Natural killer cell (primary cell): ENCODE measurements at regions not wholly inside any gene's neighbourhood (a gene's known extent, or its start where the extent isn't known, plus 50 kb on each side); places are given as distances from the start of the nearest gene placed in this dataset.

Source experiments
- ATAC-seq, 3 donors: fragments of 150-1000 bp in 2 of 3; fragments of 200-7000 bp in 1 of 3; cut with Tn5 transposase; 1 replicate in 1 of 3; 2 replicates in 2 of 3; pipeline ENCODE4 v1.10.0; 2021; ENCODE audit warnings: mild to moderate bottlenecking in 2 of 3, moderate library complexity in 2 of 3
- DNase-seq, 2 donors: peaks; one replicate each; pipeline versions ENCODE4 v3.0.0 to v3.0.0-alpha.2; 2013 to 2021; ENCODE audit warnings: mixed read lengths in 1 of 2
- H3K27ac ChIP-seq: one replicate; pipeline ENCODE4 v1.5.1; 2013; ENCODE audit warnings: mild to moderate bottlenecking, low read length
- H3K27me3 ChIP-seq: one replicate; pipeline ENCODE4 v1.6.1; 2013; ENCODE audit warnings: low read length; ENCODE audit not compliant: control insufficient read depth, insufficient read depth
- H3K36me3 ChIP-seq: one replicate; pipeline ENCODE4 v1.6.1; 2013; ENCODE audit warnings: low read length; ENCODE audit not compliant: control insufficient read depth, insufficient read depth
- H3K4me1 ChIP-seq: one replicate; pipeline ENCODE4 v1.6.1; 2013; ENCODE audit warnings: low read length; ENCODE audit not compliant: control insufficient read depth, insufficient read depth
- H3K4me3 ChIP-seq: one replicate; pipeline ENCODE4 v1.5.1; 2013; ENCODE audit warnings: low read length
- H3K9me3 ChIP-seq: one replicate; pipeline ENCODE4 v1.6.1; 2013; ENCODE audit warnings: low read length; ENCODE audit not compliant: control insufficient read depth, insufficient read depth
- H3K27ac Mint-ChIP-seq, 2 donors: one replicate each; pipeline ENCODE4 v1.8.0; 2022; ENCODE audit warnings: mild to moderate bottlenecking in 2 of 2, mixed read lengths in 2 of 2, moderate library complexity in 1 of 2
- H3K27me3 Mint-ChIP-seq, 2 donors: one replicate each; pipeline ENCODE4 v1.8.0; 2022; ENCODE audit warnings: low read depth in 2 of 2, mixed read lengths in 2 of 2
- H3K36me3 Mint-ChIP-seq: one replicate; pipeline ENCODE4 v1.8.0; 2022; ENCODE audit warnings: mixed read lengths
- H3K4me1 Mint-ChIP-seq, 2 donors: one replicate each; pipeline ENCODE4 v1.8.0; 2022; ENCODE audit warnings: mixed read lengths in 2 of 2
- H3K4me3 Mint-ChIP-seq: one replicate; pipeline ENCODE4 v1.8.0; 2022; ENCODE audit warnings: mild to moderate bottlenecking, moderate library complexity, mixed read lengths
- H3K9me3 Mint-ChIP-seq, 2 donors: one replicate each; pipeline ENCODE4 v1.8.0; 2022; ENCODE audit warnings: mixed read lengths in 2 of 2
- WGBS: methylation state at CpG from one replicate; pipeline ENCODE4 v1.1.7; 2013; ENCODE audit warnings: missing lambda C conversion rate; ENCODE audit not compliant: insufficient coverage; 5-methylcytosine and 5-hydroxymethylcytosine counted together
- intact Hi-C: fragments of 100-400 bp; cut with micrococcal nuclease; formaldehyde crosslinking; loops from one replicate; pipeline ENCODE4 v1.14.2; 2022
- TF ChIP-seq, protein P1 (sequence below): fragments of 200-600 bp; IDR thresholded peaks from one replicate; pipeline ENCODE4 v1.8.0; 2022; ENCODE audit warnings: antibody characterized with exemption

DNA sequence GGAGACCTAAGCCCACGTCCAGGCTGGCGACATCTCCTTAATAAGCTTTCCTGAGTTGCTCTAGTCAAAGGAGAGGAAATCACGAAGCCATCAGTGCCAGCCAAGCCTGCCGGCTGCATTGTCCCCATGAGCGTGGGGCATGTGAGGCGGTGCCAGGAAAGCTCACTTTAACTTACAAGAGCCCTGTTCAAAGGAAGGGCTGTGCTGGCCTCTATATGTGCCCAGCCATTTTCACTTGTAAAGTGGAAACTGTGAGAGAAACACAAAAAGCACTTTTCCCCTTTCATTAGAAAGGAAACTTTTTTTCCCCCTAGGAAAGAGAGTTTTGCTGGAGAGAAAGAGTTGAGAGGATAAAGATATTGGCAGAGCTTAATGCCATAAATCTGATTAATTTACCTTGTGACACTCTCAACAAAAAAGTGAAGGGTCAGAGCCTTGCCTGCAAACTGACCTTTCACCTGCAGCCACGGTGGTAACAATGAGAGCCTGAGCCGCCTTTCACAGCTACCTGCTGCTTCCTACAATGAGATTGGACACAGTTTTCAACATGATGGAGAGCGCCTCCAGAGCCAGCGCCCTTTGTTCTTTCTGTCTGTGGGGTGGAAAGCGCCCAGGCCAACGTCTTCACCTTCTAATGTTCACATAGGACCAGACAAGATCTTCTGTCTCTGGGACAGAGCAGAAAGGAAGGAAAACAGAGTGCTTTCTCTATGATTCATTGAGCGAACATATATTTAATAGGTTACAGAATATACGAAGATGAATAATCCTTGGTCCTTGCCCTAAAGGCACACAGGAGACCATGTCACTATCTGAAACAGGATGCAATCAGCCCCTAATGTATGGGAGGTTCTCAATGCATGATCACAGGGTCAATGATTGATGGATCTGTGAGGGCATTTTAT, 233.1 kb upstream of the HES1 start:
- Mint-ChIP-seq H3K27ac (no peak overlapping the region), H3K9me3 (no peaks in the 10 kb centered on the region)

DNA sequence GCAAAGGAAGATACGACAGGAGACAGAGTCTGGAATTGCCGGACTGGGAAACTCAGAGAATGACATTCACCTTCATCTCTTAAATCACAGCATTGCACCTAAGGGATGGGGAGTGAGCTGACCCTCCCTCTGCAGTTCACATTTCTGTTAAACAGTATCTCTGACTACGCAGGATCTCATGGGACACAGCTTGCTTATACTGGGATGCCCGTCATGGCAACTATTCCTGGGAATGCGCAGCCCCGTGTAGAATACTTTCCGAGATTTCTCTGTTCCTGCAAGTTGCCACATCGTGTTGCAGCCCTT, 232.5 kb upstream of the HES1 start:
- TF ChIP-seq, protein P1, sequence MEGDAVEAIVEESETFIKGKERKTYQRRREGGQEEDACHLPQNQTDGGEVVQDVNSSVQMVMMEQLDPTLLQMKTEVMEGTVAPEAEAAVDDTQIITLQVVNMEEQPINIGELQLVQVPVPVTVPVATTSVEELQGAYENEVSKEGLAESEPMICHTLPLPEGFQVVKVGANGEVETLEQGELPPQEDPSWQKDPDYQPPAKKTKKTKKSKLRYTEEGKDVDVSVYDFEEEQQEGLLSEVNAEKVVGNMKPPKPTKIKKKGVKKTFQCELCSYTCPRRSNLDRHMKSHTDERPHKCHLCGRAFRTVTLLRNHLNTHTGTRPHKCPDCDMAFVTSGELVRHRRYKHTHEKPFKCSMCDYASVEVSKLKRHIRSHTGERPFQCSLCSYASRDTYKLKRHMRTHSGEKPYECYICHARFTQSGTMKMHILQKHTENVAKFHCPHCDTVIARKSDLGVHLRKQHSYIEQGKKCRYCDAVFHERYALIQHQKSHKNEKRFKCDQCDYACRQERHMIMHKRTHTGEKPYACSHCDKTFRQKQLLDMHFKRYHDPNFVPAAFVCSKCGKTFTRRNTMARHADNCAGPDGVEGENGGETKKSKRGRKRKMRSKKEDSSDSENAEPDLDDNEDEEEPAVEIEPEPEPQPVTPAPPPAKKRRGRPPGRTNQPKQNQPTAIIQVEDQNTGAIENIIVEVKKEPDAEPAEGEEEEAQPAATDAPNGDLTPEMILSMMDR: no peak
- Mint-ChIP-seq H3K36me3 (no peaks in the 10 kb centered on the region), H3K27ac (no peak overlapping the region)

More for the DNA sequence above, 233.1 kb upstream of the HES1 start:
- intact Hi-C loops: no loop called here
- H3K4me1 ChIP-seq: no peaks in the 10 kb centered on the region
- ATAC-seq (no peak), DNase-seq (no peak)
- Mint-ChIP-seq H3K4me1 (no peaks in the 10 kb centered on the region), H3K4me3 (no peak overlapping the region), H3K36me3 (no peaks in the 10 kb centered on the region), H3K27me3 (peaks cover 4 to 13% of the 10 kb centered on the region in 2 donors)
- H3K27ac ChIP-seq: no peak overlapping the region
- TF ChIP-seq, protein P1: no peak
- H3K9me3 ChIP-seq: no peaks in the 10 kb centered on the region
- no peak overlapping the region for H3K4me3 ChIP-seq
- no peaks in the 10 kb centered on the region for H3K36me3 ChIP-seq
- 92% methylated on average over 12 of the region's 14 CpGs for WGBS
- H3K27me3 ChIP-seq: no peaks in the 10 kb centered on the region

DNA sequence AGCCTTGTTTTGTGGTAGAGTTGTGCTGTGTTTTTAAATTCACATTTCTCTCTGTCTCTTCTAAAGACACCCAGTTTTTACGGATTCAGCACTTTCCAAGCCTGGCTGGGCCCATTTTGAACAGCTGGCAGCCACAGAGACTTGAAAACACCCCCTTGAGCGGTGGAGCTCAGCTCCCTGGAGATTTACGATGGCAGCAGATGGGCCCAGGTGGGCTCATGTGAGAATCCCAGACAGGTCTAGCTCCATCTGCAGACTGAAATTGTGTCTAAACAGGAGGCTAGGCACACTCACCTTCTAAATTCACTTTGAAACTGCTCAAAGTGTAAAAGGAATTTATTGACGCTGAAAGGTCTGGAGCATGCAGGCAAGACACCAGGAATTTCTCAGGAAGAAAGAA, 232.0 kb upstream of the HES1 start:
- no peaks in the 10 kb centered on the region for H3K36me3 ChIP-seq
- Mint-ChIP-seq H3K36me3 (no peaks in the 10 kb centered on the region), H3K27ac (no peak overlapping the region), H3K4me1 (no peaks in the 10 kb centered on the region), H3K27me3 (peaks cover 4 to 13% of the 10 kb centered on the region in 2 donors), H3K9me3 (no peaks in the 10 kb centered on the region), H3K4me3 (no peak overlapping the region)
- DNase-seq: no peak
- WGBS: 72% methylated on average over 4 of the region's 4 CpGs
- intact Hi-C loops: no loop called here
- ATAC-seq: no peak
- no peak overlapping the region for H3K27ac ChIP-seq
- no peak overlapping the region for H3K4me3 ChIP-seq
- no peaks in the 10 kb centered on the region for H3K4me1 ChIP-seq
- no peaks in the 10 kb centered on the region for H3K9me3 ChIP-seq
- H3K27me3 ChIP-seq: no peaks in the 10 kb centered on the region
- TF ChIP-seq, protein P1: no peak

More for the DNA sequence above, 232.5 kb upstream of the HES1 start:
- Mint-ChIP-seq H3K4me1 (no peaks in the 10 kb centered on the region), H3K27me3 (peaks cover 4 to 13% of the 10 kb centered on the region in 2 donors), H3K4me3 (no peak overlapping the region), H3K9me3 (no peaks in the 10 kb centered on the region)
- intact Hi-C loops: no loop called here
- ATAC-seq (no peak), DNase-seq (no peak)
- 86% methylated on average over 7 of the region's 8 CpGs for WGBS
- no peaks in the 10 kb centered on the region for H3K9me3 ChIP-seq
- no peak overlapping the region for H3K4me3 ChIP-seq
- no peaks in the 10 kb centered on the region for H3K36me3 ChIP-seq
- no peaks in the 10 kb centered on the region for H3K27me3 ChIP-seq
- no peaks in the 10 kb centered on the region for H3K4me1 ChIP-seq
- no peak overlapping the region for H3K27ac ChIP-seq
